G401 (cell line): ENCODE measurements at regions not wholly inside any gene's neighbourhood (a gene's known extent, or its start where the extent isn't known, plus 50 kb on each side); places are given as distances from the start of the nearest gene placed in this dataset.

Source experiments
- DNase-seq: peaks from one replicate; pipeline ENCODE4 v3.0.0-alpha.2; 2015; ENCODE audit warnings: low spot score
- in situ Hi-C: cut with HindIII; loops from 2 replicates; pipeline ENCODE4 v1.10.0; 2016; ENCODE audit warnings: low sequenced_read_pairs, mixed read lengths

DNA sequence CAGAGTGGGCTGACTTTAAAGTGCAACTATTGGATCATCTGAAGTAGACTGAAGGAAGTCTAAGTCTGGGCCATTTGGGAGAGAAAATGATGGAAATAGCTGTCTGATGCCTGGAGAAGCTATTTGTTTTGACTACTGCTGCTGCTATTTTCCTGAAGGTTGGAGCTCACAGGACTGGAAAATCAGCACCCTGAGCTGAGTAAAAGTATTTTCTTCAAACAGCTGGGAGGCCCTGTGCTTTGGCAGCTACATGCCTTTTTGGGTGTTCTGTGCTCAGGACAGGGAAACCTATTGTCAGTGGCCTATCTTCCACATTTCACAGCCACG, 302.6 kb downstream of the ENC1 start:
- no peak for DNase-seq

GRCh38 chr5:74337254-74337983, 303.1 kb downstream of the ENC1 start:
- DNase-seq, result no peak

More for the DNA sequence above, 302.6 kb downstream of the ENC1 start:
- in situ Hi-C loops, result no loop called here

DNA sequence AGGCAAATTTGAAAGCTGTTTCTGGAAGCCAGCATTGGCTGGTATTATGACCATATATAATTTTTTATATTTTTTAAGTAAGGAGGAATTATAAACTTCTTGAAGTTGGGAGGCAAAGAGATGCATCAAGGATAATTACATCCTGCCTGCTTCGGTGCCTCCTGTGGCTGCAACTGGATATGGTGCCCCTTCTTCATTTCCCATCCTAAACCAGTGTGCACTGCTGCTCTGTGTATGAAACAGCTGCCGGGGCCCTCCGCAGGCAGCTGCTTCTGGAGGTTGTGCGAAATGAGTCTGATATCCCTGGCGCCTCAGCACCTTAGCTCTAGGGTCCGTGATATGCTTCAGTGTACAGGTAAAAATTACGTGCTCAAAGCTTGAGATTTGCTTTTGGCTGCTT, 304.2 kb downstream of the ENC1 start:
- in situ Hi-C loops, result no loop called here
- DNase-seq, result no peak

More at GRCh38 chr5:74337254-74337983, 303.1 kb downstream of the ENC1 start:
- in situ Hi-C loops, result no loop called here

- in situ Hi-C loops, result no loop called here
- DNase-seq, result no peak
Observed at GRCh38 chr5:74334762-74335384, 305.7 kb downstream of the ENC1 start.

GRCh38 chr5:74334062-74334761, 306.3 kb downstream of the ENC1 start:
- no peak for DNase-seq
- in situ Hi-C loops, result no loop called here

GRCh38 chr5:74333430-74333829, 307.1 kb downstream of the ENC1 start:
- DNase-seq, result no peak
- in situ Hi-C loops, result no loop called here

GRCh38 chr5:74332682-74333081, 307.8 kb downstream of the ENC1 start:
- in situ Hi-C loops, result no loop called here
- no peak for DNase-seq

DNA sequence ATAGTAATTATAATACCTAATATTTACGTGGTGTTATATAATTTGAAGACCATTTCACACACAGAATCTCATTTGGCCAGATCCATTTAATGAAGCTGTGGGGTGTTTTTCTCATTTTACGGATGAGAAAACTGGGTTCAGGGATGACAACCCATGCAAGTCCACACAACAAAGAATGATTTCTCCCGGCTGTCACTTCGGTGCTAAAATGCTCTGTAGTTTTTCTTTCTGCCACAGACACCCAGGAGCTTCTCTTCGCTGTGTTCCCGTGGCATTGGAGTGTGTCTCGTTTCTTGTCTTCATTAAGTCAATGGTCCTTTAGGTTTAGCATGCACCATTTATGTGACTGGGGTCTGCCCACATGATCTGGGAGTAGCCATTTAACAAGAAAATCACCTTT, 308.5 kb downstream of the ENC1 start:
- in situ Hi-C loops, result no loop called here
- DNase-seq, result no peak

GRCh38 chr5:74328221-74328630, 312.3 kb downstream of the ENC1 start:
- in situ Hi-C loops, result no loop called here
- no peak for DNase-seq

DNA sequence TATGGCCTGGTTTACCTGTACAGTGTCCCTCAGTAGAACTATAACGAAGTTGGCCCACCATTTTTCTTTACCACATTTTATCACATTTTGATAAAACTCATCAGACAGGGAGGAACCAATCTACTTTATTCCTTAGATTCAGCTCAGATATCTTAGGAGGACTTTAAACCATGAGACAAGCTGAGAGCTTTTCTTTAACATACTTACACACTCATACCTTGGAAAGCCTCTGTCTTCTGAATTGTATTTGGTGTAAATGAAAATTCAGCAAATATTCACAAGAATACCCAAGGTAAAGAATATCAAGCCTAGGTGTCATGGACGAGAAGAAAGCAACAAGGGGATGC, 313.2 kb downstream of the ENC1 start:
- in situ Hi-C loops, result no loop called here
- no peak for DNase-seq

GRCh38 chr5:74326571-74327338, 313.8 kb downstream of the ENC1 start:
- no peak for DNase-seq
- in situ Hi-C loops, result no loop called here

DNA sequence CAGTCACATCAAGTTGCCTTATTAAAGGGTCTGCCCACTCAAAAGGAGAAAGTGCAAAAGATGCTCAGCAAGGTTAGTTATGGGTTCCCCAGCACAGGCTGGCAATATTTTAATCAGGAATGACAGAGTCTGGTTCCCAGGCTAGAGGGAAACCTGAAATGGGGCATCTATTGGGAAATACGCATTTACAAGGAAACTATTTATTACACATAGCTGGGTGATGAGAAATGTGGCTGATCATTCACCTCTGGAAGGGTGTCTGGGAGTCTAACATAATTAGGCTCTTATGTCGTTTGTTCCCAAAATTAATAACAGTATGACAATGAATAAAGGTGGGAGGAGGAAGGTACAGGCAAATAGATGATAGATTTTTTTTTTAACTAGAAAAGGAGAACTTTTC, 314.7 kb downstream of the ENC1 start:
- no peak for DNase-seq
- in situ Hi-C loops, result no loop called here

DNA sequence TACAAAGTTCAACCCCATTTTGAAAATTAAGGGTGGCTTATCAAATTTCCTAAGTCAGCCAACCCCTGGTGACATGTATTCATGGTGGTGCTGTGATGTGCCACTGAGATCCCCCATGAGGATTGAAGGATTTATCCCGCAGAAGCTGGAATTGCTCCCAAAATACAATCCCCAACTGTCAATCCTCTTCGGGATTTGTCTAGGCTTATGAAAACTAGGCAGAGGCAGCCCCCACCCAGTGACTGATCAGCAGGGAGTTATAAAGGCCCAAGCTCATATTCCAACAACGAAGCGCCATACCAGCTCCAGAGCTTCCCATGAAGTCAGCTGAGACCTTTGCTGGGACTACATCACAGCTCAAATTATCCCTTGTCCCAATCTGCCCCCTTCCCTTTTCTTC, 316.0 kb downstream of the ENC1 start:
- no peak for DNase-seq
- in situ Hi-C loops, result no loop called here

DNA sequence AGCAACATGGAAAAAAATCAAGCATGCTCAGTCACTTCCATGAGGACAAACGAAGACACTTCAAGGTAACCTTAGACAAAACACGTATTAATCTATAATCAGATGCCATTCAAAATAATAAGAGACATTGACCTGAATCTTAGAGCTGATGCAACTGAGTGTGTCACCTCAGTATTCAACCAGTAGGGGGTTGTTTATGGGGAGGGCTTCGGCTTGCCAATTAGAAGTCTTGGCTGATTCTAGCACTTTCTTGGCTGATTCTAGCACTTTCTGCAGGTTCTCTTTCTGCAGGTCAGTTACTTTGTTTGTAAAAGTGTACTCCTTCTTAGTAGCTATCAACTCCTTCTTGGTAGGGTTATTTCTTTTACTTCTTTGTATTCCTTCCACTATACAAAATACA, 317.6 kb downstream of the ENC1 start:
- in situ Hi-C loops, result no loop called here
- DNase-seq, result no peak

- in situ Hi-C loops, result no loop called here
Observed at GRCh38 chr5:74322191-74322590, 318.3 kb downstream of the ENC1 start.

DNA sequence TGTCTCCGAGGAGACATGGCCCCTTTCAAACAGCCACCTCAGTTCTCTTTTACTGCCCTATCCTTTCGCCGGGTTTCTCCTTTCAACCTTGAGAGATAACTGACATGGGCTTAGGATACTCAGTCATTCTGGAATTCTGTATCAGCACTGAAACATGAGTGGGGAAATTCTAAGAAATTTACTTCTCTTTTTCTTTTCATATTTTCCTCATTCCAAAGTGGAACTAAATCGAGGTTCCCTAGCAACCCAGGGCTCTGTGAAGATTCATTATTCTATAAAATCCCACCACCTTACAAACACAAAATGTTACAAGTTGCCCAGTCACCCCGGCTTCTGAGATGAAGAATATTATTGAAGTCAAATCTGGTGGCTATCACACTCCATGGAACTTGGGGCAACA, 319.2 kb downstream of the ENC1 start:
- DNase-seq, result no peak
- in situ Hi-C loops, result no loop called here

More at GRCh38 chr5:74322191-74322590, 318.3 kb downstream of the ENC1 start:
- no peak for DNase-seq

DNA sequence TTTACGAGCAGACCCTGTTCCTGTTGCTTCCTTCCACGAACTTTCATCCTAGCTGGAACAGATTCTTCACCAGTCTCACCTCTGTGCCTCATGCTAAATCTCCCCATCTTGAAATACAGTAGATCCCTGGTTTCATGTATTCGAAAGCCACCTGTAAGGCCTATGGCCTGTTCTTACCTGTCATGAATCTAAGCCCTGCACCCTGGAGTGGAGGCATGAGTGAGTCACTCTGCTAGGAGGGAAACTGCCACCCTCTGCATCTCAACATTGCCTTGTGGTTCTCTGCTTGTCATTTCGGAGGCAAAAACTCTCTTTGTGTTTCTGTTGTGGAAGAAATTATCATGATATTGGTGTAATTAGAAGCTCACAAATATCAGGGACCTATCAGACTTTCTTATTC, 320.0 kb downstream of the ENC1 start:
- in situ Hi-C loops, result no loop called here
- DNase-seq, result no peak

GRCh38 chr5:74319076-74319475, 321.5 kb downstream of the ENC1 start:
- in situ Hi-C loops, result no loop called here
- no peak for DNase-seq

DNA sequence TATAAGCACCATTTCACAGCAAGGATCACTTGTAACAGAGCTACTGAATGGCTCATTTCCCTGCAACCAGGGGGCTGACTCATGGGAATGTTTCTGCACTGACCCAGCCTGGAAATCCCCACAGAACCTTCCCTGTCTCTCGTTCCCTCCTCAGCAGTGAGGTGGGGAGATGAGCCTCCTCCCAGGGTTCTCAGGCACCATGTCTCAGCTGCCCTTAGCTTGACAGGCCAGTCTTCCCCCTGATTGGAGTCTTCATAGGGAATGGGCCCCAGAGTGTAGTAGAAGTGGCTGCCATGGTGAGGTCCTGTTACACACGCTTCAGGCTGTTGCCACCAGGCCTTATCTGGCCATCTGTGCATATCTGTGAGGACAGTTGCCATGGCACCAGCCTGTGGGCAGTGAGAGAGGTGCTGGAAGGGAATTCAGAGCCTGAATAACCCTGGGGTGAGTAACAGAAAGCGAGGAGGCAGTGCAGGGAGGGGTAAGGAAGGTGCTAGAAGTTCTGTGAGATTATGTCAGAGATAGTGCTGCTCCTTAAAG, 324.4 kb downstream of the ENC1 start:
- in situ Hi-C loops, result no loop called here
- DNase-seq, result no peak

GRCh38 chr5:74314906-74315305, 325.6 kb downstream of the ENC1 start:
- no peak for DNase-seq
- in situ Hi-C loops, result no loop called here
